ENCODE measurements at regions not wholly inside any gene's neighbourhood (a gene's known extent, or its start where the extent isn't known, plus 50 kb on each side); places are given as distances from the start of the nearest gene placed in this dataset.
A peak's percentile ranks its signal among the peaks of the same experiment; 100 is the strongest.

DNA sequence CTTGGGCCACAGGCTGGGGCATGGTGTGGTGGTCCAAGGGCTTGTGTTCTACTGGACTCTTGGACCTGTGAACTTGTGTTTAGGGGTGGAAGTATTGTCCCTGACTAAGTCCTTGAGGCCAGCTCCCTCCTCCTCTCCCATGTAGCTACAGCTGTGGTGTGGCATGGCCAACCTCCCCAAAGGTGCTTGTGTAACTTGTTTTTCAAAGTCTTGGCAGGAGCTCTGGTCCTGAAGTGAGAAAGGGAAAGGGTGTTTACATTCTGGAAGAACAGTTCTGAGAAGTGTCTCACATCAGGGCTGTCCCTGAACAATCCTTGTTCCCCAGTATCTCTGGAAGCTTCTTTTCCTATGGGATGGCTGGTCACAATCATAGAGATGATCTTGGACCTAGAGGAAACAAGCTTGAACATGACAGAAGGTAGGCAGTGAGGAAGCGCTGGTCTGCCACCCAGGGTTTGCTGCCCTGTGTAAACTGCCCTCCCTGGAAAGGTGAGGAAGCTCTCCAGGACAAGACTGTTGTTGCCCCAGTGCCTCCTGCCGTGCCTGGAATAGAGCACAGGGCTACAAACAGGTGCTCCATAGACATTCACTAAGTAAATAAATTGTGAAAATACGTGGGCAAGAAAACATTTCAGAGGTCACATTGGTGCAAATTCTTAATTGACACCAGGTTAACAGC is 64.6 kb upstream of the KLF9 start:
- H3K4me1 ChIP-seq (ENCODE audit: control insufficient read depth in 1 of 2, insufficient read depth in 2 of 2, low read length in 2 of 2) = peaks cover 8 to 16% of the 10 kb centered on the region in 2 donors
- intact Hi-C loops (cut with DNase I) = loop anchor here (2.0 to 5.0 kb wide), 2 partner anchors 42 to 58 kb away; no protein-coding TSS in a partner anchor
- H3K4me3 ChIP-seq (ENCODE audit: low read length in 2 of 2) = no peak overlapping the region
- peak overlapping the region; percentile 99 to 100 for H3K27ac ChIP-seq (ENCODE audit: low read depth in 1 of 2, low read length in 2 of 2)
- DNase-seq (no peak), ATAC-seq (ENCODE audit: low FRiP score) (no peak)
- no peaks in the 10 kb centered on the region for H3K36me3 ChIP-seq (ENCODE audit: control insufficient read depth in 1 of 2, insufficient read depth in 2 of 2, low read length in 1 of 2)
- H3K9me3 ChIP-seq (ENCODE audit: control insufficient read depth, low read length) = no peaks in the 10 kb centered on the region
- 64 to 68% methylated on average over 3 of the region's 3 CpGs for WGBS, 2 donors
- H3K27me3 ChIP-seq (ENCODE audit: control insufficient read depth in 1 of 2, insufficient read depth in 2 of 2, low read length in 1 of 2) = no peaks in the 10 kb centered on the region

DNA sequence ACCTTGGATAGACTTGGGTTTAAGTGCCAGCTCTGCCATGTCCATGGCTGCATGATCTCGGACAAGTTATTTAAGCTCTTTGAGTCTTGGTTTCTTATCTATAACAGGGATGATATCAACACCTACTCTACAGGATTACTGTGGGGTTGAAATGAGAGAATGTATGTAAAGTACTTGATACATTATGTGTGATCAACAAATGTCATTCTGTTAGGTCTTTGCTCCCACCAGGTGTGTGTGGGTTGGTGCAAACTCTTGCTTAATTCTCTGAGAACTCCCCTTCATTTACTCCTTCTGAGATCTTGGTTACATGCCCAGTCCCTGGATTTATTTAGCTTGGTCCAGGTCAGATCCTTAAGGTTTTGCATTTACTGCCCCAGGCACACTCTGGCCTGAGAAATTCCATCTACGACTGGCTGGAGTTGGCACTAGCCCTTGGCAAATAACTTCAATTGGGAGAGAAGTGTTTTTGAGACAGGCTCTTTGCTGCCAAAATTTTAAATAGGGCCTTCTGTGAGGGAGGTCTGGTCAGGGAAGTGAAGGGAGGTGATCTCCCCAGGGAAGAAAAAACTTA is 63.5 kb upstream of the KLF9 start:
- peaks cover 6 to 10% of the 10 kb centered on the region in 2 donors for H3K4me1 ChIP-seq (ENCODE audit: control insufficient read depth in 1 of 2, insufficient read depth in 2 of 2, low read length in 2 of 2)

DNA sequence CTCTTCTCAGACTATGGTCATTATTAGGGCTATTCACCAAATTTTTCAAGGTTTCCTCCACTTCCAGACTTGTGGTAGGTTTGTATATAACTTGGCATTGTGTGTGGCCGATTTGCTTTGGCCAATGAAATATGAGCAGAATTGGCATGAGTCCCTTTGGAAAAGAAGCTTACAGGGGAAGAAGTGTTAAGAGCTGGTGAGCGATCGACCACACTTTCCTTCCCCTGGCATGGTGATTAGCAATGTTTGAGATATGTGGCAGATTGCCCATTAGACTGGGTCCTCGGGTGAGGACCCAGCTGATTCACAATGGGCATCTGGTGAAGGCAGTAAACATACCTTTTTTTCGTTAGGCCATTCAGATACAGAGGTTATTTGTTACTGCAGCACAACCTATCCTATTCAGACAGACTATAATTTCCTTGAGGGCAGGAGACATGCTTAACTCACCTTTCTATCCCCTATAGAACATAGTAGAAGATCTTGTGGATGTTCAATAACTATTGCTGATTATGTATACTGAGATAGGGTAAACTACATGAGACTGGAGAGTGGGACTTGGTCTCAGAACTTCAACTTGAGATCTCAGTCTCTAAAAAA is 62.8 kb upstream of the KLF9 start:
- no peaks in the 10 kb centered on the region for H3K27me3 ChIP-seq (ENCODE audit: control insufficient read depth in 1 of 2, insufficient read depth in 2 of 2, low read length in 1 of 2)
- WGBS, 2 donors = 63 to 65% methylated on average over 5 of the region's 5 CpGs
- H3K4me1 ChIP-seq (ENCODE audit: control insufficient read depth in 1 of 2, insufficient read depth in 2 of 2, low read length in 2 of 2) = peaks cover 6 to 10% of the 10 kb centered on the region in 2 donors
- H3K4me3 ChIP-seq (ENCODE audit: low read length in 2 of 2) = no peak overlapping the region
- no peak for DNase-seq
- H3K27ac ChIP-seq (ENCODE audit: low read depth in 1 of 2, low read length in 2 of 2) = no peak overlapping the region
- H3K36me3 ChIP-seq (ENCODE audit: control insufficient read depth in 1 of 2, insufficient read depth in 2 of 2, low read length in 1 of 2) = no peaks in the 10 kb centered on the region
- no peak for ATAC-seq (ENCODE audit: low FRiP score)
- intact Hi-C loops (cut with DNase I) = loop anchor here (5.0 kb wide), 1 partner anchor 40 kb away; no protein-coding TSS in a partner anchor
- H3K9me3 ChIP-seq (ENCODE audit: control insufficient read depth, low read length) = no peaks in the 10 kb centered on the region

More for the DNA sequence above, 63.5 kb upstream of the KLF9 start:
- intact Hi-C loops (cut with DNase I) = loop anchor here (2.0 to 5.0 kb wide), 2 partner anchors 41 to 57 kb away; no protein-coding TSS in a partner anchor
- peak overlapping the region; percentile 79 to 100 for H3K27ac ChIP-seq (ENCODE audit: low read depth in 1 of 2, low read length in 2 of 2)
- no peaks in the 10 kb centered on the region for H3K36me3 ChIP-seq (ENCODE audit: control insufficient read depth in 1 of 2, insufficient read depth in 2 of 2, low read length in 1 of 2)
- no peaks in the 10 kb centered on the region for H3K27me3 ChIP-seq (ENCODE audit: control insufficient read depth in 1 of 2, insufficient read depth in 2 of 2, low read length in 1 of 2)
- no peak for DNase-seq
- ATAC-seq (ENCODE audit: low FRiP score) = peak; percentile 15
- no peak overlapping the region for H3K4me3 ChIP-seq (ENCODE audit: low read length in 2 of 2)
- WGBS, 2 donors = 11% methylated on average over 2 of the region's 2 CpGs
- H3K9me3 ChIP-seq (ENCODE audit: control insufficient read depth, low read length) = no peaks in the 10 kb centered on the region

- no peak for ATAC-seq (ENCODE audit: low FRiP score)
- H3K27ac ChIP-seq (ENCODE audit: low read depth in 1 of 2, low read length in 2 of 2) = no peak overlapping the region
- intact Hi-C loops (cut with DNase I) = loop anchor here (5.0 kb wide), 1 partner anchor 38 kb away; no protein-coding TSS in a partner anchor
Measured at GRCh38 chr9:70475211-70475610, 60.8 kb upstream of the KLF9 start.

GRCh38 chr9:70474413-70474812 is 60.0 kb upstream of the KLF9 start:
- DNase-seq = no peak
- intact Hi-C loops (cut with DNase I) = no loop called here
- no peak for ATAC-seq (ENCODE audit: low FRiP score)
- Histone ChIP-seq H3K9me3 (ENCODE audit: control insufficient read depth, low read length) (no peaks in the 10 kb centered on the region), H3K4me3 (ENCODE audit: low read length in 2 of 2) (no peak overlapping the region), H3K4me1 (ENCODE audit: control insufficient read depth in 1 of 2, insufficient read depth in 2 of 2, low read length in 2 of 2) (peaks cover 0 to 6% of the 10 kb centered on the region in 2 donors), H3K36me3 (ENCODE audit: control insufficient read depth in 1 of 2, insufficient read depth in 2 of 2, low read length in 1 of 2) (no peaks in the 10 kb centered on the region), H3K27me3 (ENCODE audit: control insufficient read depth in 1 of 2, insufficient read depth in 2 of 2, low read length in 1 of 2) (no peaks in the 10 kb centered on the region), H3K27ac (ENCODE audit: low read depth in 1 of 2, low read length in 2 of 2) (no peak overlapping the region)
- 89 to 90% methylated on average over 2 of the region's 2 CpGs for WGBS, 2 donors

More at GRCh38 chr9:70475211-70475610, 60.8 kb upstream of the KLF9 start:
- Histone ChIP-seq H3K36me3 (ENCODE audit: control insufficient read depth in 1 of 2, insufficient read depth in 2 of 2, low read length in 1 of 2) (no peaks in the 10 kb centered on the region), H3K4me1 (ENCODE audit: control insufficient read depth in 1 of 2, insufficient read depth in 2 of 2, low read length in 2 of 2) (peaks cover 0 to 6% of the 10 kb centered on the region in 2 donors), H3K9me3 (ENCODE audit: control insufficient read depth, low read length) (no peaks in the 10 kb centered on the region), H3K4me3 (ENCODE audit: low read length in 2 of 2) (no peak overlapping the region), H3K27me3 (ENCODE audit: control insufficient read depth in 1 of 2, insufficient read depth in 2 of 2, low read length in 1 of 2) (no peaks in the 10 kb centered on the region)
- no peak for DNase-seq
- WGBS, 2 donors = 65 to 76% methylated on average over 2 of the region's 2 CpGs

DNA sequence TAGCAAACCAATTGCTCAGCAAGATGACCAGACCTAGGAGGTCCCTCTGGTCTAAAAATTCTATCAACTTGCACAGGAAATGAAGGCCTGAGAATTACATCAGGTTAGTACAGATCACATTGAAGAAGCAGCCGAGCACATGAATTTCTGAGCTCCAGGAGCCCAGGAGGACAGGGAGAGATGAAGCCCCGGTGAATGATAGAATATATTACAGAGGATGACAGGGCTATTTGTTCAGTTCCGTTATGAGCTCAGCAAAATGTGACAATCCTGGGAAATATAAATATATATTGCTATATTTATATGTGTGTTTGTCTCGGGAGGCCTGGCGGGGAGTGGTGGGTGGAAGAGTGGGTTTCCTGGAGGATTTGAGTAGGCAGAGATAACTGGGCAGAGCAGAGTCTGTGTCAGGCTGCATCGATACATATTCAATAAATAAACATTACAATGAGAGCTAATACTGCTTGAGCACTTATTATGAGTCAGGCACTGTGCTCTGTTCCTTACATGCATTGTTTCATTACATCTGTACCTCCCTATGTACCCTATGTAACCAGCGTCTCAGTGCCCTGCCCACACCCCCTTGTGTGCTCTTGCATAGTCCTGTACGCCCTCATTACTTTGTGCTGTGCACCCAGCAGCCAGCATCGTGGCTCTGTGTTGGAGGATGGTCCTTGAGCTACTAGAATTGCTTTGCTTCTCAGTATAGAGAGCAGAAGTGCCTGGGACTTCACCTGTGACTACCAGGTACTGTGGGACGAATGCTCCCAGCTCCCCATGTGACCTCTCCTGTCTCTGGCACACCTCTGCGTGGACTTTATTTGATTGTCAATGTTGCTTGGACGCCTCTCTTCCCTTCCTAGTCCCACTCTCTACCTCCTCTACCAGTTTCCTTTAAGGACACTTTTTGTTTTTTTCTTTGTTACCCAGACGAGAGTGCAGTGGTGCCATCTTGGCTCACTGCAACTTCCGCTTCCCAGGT is 58.1 kb upstream of the KLF9 start:
- ATAC-seq (ENCODE audit: low FRiP score) (no peak), DNase-seq (no peak)
- H3K4me1 ChIP-seq (ENCODE audit: control insufficient read depth in 1 of 2, insufficient read depth in 2 of 2, low read length in 2 of 2) = no peaks in the 10 kb centered on the region
- no peaks in the 10 kb centered on the region for H3K36me3 ChIP-seq (ENCODE audit: control insufficient read depth in 1 of 2, insufficient read depth in 2 of 2, low read length in 1 of 2)
- H3K27me3 ChIP-seq (ENCODE audit: control insufficient read depth in 1 of 2, insufficient read depth in 2 of 2, low read length in 1 of 2) = no peaks in the 10 kb centered on the region
- intact Hi-C loops (cut with DNase I) = no loop called here
- H3K9me3 ChIP-seq (ENCODE audit: control insufficient read depth, low read length) = no peaks in the 10 kb centered on the region
- no peak overlapping the region for H3K4me3 ChIP-seq (ENCODE audit: low read length in 2 of 2)
- 88 to 89% methylated on average over 14 of the region's 14 CpGs for WGBS, 2 donors
- no peak overlapping the region for H3K27ac ChIP-seq (ENCODE audit: low read depth in 1 of 2, low read length in 2 of 2)

DNA sequence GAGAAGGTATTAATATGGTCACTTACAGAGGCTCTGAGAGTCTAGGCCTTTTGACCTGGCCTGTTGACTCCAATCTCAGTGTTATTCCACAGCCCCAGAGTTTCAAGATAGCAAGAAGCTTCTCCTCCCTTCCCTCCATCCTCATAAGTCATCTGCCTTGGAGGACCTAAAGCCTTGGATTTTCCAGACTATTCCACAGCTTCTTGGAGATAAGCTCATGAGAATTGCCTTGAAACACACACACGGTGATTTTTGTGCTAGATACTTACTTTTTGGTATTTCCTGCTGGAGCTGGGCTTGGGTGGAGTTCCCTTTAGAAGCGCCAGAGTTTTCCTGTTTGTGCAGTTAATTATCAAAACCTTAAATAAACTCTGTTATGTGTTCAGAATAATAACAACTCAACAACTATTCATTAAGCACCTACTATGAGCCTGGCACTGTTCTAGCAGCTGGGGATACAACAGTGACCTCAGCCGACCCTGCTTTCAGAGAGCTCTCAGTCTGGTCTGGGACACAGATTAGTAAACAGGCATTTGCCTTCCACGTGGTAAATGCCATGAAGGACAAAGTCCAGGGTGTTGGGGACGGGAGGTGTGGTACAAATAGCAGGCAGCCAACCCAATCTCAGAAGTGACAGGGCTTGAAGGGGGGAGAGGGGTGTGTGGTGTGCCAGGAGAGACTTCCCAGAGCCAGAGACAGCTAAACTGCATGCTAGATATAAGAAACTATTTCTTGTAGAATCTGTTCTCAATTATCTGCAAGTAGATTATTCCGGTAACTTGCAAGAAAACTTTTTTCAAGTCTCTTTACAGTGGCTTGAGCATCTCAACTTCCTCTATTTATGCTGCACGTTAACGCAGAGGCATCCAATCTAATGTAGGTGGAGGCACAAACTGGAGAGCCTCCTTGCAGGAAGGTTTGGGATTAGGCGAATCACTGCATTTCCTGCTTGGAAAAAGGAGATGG is 55.9 kb upstream of the KLF9 start:
- intact Hi-C loops (cut with DNase I) = no loop called here
- H3K4me3 ChIP-seq (ENCODE audit: low read length in 2 of 2) = no peak overlapping the region
- DNase-seq (no peak), ATAC-seq (ENCODE audit: low FRiP score) (peak; percentile 41)
- no peaks in the 10 kb centered on the region for H3K27me3 ChIP-seq (ENCODE audit: control insufficient read depth in 1 of 2, insufficient read depth in 2 of 2, low read length in 1 of 2)
- 49 to 51% methylated on average over 9 of the region's 9 CpGs for WGBS, 2 donors
- peak overlapping the region in 1 of 2 donors; percentile 6 for H3K27ac ChIP-seq (ENCODE audit: low read depth in 1 of 2, low read length in 2 of 2)
- H3K36me3 ChIP-seq (ENCODE audit: control insufficient read depth in 1 of 2, insufficient read depth in 2 of 2, low read length in 1 of 2) = no peaks in the 10 kb centered on the region
- no peaks in the 10 kb centered on the region for H3K9me3 ChIP-seq (ENCODE audit: control insufficient read depth, low read length)
- H3K4me1 ChIP-seq (ENCODE audit: control insufficient read depth in 1 of 2, insufficient read depth in 2 of 2, low read length in 2 of 2) = no peaks in the 10 kb centered on the region
